BLaER1 (cell line): ENCODE measurements at regions not wholly inside any gene's neighbourhood (a gene's known extent, or its start where the extent isn't known, plus 50 kb on each side); places are given as distances from the start of the nearest gene placed in this dataset.

Experiments
- H3K27ac ChIP-seq: shearing (Covaris generic); formaldehyde crosslinking; 2 replicates; pipeline ENCODE4 v1.8.1; 2022
- H3K27me3 ChIP-seq: shearing (Covaris generic); formaldehyde crosslinking; 2 replicates; pipeline ENCODE4 v1.8.1; 2022
- H3K36me3 ChIP-seq: shearing (Covaris generic); formaldehyde crosslinking; 2 replicates; pipeline ENCODE4 v1.8.1; 2022
- H3K4me1 ChIP-seq: shearing (Covaris generic); formaldehyde crosslinking; 2 replicates; pipeline ENCODE4 v1.8.1; 2022
- H3K4me2 ChIP-seq: shearing (Covaris generic); formaldehyde crosslinking; 2 replicates; pipeline ENCODE4 v1.8.1; 2022
- H3K4me3 ChIP-seq: shearing (Covaris generic); formaldehyde crosslinking; 2 replicates; pipeline ENCODE4 v1.8.1; 2022
- H3K9ac ChIP-seq: shearing (Covaris generic); formaldehyde crosslinking; 2 replicates; pipeline ENCODE4 v1.8.1; 2022
- H3K9me3 ChIP-seq: shearing (Covaris generic); formaldehyde crosslinking; 2 replicates; pipeline ENCODE4 v1.8.1; 2022
- H4K20me1 ChIP-seq: shearing (Covaris generic); formaldehyde crosslinking; 2 replicates; pipeline ENCODE4 v1.8.1; 2022
- Cebpa-rat ChIP-seq: shearing (Covaris generic); IDR thresholded peaks from 2 replicates; pipeline ENCODE4 v1.8.1; 2022

DNA sequence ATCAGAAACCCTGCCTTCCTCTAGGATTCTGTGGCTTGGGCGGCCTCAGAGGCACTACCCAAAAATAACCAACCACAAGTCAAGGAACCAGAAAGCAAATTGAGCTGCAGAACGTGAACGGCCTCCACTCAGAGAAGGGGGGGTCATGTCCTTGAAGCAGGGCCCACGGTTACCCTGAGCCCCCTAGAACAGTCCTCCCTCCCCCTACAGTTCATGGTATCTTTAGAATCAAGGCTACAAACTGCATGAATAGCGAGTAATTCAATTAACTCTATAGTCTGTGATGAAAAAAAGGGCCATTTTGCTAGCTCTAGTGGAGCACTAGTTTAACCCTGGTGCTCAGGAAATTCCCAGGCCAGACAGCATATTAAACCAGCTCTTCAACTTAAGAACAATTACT, 79.0 kb upstream of the ZNF507 start:
- Histone ChIP-seq H4K20me1 (no peaks in the 10 kb centered on the region), H3K36me3 (no peaks in the 10 kb centered on the region), H3K4me2 (peak overlapping the region; percentile 50), H3K9ac (no peak overlapping the region), H3K27me3 (no peaks in the 10 kb centered on the region), H3K4me3 (no peak overlapping the region), H3K9me3 (0 out of 2 replicates have a peak, but pooled peaks cover 6% of the 10 kb centered on the region), H3K4me1 (peaks cover 25% of the 10 kb centered on the region), H3K27ac (no peak overlapping the region)
- TF ChIP-seq Cebpa-rat = no peak

DNA sequence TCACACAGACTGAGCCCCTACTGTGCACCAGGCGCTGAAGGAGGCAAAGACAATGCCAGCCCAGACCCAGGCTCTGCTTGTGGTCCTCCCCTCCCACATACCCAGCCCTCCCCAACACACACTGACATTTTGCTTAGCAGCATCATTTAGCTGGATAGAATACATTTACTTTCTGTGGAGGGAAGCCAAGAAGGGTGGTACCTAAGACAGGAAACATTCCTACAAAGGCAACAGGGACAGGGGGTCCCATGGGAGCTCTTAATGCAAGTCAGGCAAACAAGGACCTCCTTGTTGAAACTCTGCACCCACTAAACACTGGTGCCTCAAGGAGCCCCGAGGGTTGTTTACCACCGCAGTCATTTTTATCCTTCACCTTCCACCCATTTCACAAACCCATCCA, 77.0 kb upstream of the ZNF507 start:
- Histone ChIP-seq H3K36me3 (no peaks in the 10 kb centered on the region), H3K27me3 (no peaks in the 10 kb centered on the region), H3K9ac (no peak overlapping the region), H3K4me1 (peaks cover 25% of the 10 kb centered on the region), H3K4me2 (no peak overlapping the region), H3K9me3 (peaks cover 9% of the 10 kb centered on the region; the same call in 1 of the 2 replicates), H3K4me3 (no peak overlapping the region), H3K27ac (no peak overlapping the region), H4K20me1 (no peaks in the 10 kb centered on the region)
- TF ChIP-seq Cebpa-rat = no peak

DNA sequence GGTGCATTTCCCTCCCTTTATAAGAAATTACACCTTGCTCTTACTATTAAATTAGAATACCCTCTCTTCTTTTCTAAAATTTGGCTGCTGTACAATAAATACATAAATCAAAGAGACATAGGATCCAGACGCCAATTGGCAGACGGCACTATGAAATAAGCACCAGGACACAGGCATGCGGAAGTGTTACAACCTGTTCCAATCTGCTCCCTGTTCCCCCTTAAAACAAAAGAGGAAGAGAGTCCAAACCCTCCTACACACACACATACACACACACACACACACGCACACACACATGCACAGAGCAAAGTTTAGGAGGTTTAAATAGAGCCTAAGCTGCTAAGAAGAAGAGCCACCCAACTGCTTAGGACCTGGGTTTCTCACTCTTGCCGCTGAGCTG, 75.6 kb upstream of the ZNF507 start:
- H3K36me3 ChIP-seq = no peaks in the 10 kb centered on the region
- no peak overlapping the region for H3K27ac ChIP-seq
- H3K4me1 ChIP-seq = peaks cover 25% of the 10 kb centered on the region
- H3K9ac ChIP-seq = no peak overlapping the region
- H3K9me3 ChIP-seq = peaks cover 22% of the 10 kb centered on the region
- H3K4me3 ChIP-seq = no peak overlapping the region
- H3K27me3 ChIP-seq = no peaks in the 10 kb centered on the region
- TF ChIP-seq Cebpa-rat = no peak
- no peaks in the 10 kb centered on the region for H4K20me1 ChIP-seq
- H3K4me2 ChIP-seq = no peak overlapping the region

DNA sequence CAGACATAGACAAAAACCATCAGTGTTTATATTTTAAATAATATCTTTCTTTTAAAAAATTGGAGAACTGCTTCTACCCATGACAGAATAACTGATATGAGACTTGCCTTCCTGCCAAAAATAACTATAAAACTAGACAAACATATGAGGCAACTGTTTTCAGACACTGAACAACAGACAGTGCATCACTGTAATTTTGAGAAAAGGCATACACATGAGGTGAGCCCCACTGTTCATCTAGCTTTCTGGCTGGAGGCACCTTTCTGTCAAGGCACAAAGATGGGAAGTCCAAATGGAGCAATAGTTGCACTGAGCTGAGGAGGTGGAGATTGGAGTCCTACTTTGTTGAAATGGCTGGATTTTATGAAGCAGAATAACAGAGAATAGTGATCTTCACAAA, 71.9 kb upstream of the ZNF507 start:
- H4K20me1 ChIP-seq = no peaks in the 10 kb centered on the region
- H3K27ac ChIP-seq = no peak overlapping the region
- peaks cover 22% of the 10 kb centered on the region for H3K9me3 ChIP-seq
- no peaks in the 10 kb centered on the region for H3K27me3 ChIP-seq
- H3K4me3 ChIP-seq = no peak overlapping the region
- no peak overlapping the region for H3K4me2 ChIP-seq
- no peak overlapping the region for H3K9ac ChIP-seq
- 0 out of 2 replicates have a peak, but pooled peaks cover 2% of the 10 kb centered on the region for H3K4me1 ChIP-seq
- no peak for TF ChIP-seq Cebpa-rat
- H3K36me3 ChIP-seq = no peaks in the 10 kb centered on the region

DNA sequence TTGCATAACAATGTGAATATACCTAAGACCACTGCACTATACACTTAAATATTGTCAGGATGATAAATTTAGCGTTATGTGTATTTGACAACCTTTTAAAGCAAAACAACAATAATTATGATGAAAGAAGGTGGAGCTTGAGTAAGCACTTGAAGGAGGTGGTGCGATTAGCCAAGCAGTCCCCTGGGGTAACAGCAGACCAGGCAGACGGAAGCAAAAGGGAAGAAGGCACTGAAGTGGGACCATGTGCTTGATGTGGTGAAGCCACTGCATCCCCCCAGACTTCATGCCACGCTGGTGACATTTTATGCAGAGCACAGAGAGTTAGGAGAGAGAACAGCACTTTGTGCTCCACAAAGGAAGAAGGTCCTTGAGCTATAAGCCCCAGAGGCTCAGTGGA, 58.3 kb upstream of the ZNF507 start:
- Histone ChIP-seq H3K36me3 (no peaks in the 10 kb centered on the region), H3K4me1 (peaks cover 45% of the 10 kb centered on the region), H3K4me2 (peak overlapping the region; percentile 89), H4K20me1 (peaks cover 11% of the 10 kb centered on the region; the same call in 1 of the 2 replicates), H3K27me3 (no peaks in the 10 kb centered on the region), H3K9ac (peak overlapping the region; percentile 47; the same call in 1 of the 2 replicates), H3K4me3 (peak overlapping the region; percentile 44; the same call in 1 of the 2 replicates), H3K9me3 (no peaks in the 10 kb centered on the region), H3K27ac (peak overlapping the region; percentile 73)
- TF ChIP-seq Cebpa-rat = peak; percentile 88

DNA sequence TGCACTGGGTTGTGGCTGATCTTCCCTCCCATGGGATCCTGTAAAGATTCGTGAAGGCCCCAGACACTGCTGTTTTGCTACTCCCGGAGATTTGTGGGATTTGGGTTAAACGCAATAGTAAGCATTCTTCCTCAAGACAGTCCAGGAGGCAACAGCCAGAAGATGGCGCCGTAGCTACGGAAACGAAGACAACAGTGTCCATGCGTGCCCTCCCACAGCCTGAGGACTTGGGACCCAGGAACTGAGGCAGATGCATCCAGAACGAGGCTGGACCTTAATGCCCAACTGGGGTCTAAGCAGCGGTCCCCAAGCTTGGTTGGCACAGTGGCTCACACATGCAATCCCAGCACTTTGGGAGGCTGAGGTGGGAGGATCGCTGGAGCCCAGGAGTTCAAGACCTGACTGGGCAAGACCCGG, 57.6 kb upstream of the ZNF507 start:
- Histone ChIP-seq H3K36me3 (no peaks in the 10 kb centered on the region), H3K9me3 (no peaks in the 10 kb centered on the region), H3K27ac (peak overlapping the region; percentile 73), H3K4me2 (peak overlapping the region; percentile 89), H3K9ac (peak overlapping the region; percentile 47), H4K20me1 (peaks cover 11% of the 10 kb centered on the region; the same call in 1 of the 2 replicates), H3K27me3 (no peaks in the 10 kb centered on the region), H3K4me3 (peak overlapping the region; percentile 47), H3K4me1 (peaks cover 45% of the 10 kb centered on the region)
- TF ChIP-seq Cebpa-rat = no peak

DNA sequence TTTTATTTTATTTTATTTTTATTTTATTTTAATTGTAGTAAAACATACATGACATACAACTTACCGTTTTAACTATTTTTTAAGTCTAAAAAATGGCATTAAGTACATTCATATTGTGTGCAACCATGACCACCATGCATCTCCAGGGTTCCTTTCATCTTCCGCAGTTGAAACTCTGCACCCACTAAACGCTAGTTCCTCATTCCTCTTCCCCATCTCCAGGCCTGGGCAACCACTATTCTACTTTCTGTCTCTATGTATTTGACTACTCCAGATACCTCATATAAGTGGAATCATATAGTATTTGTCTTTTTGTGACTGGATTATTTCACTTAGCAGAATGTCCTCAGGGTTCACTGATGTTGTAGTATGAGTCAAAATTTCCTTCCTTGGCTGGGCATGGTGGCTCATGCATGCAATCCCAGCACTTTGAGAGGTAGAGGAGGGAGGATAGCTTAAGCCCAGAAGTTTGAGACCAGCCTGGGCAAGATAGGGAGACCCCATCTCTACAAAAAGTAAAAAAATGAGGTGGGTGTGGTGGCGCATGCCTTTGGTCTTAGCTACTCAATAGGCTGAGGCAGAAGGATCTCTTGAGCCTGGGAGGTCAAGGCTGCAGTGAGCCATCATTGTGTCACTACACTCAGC, 55.7 kb upstream of the ZNF507 start:
- Histone ChIP-seq H3K4me1 (peaks cover 45% of the 10 kb centered on the region), H3K27me3 (no peaks in the 10 kb centered on the region), H3K4me3 (no peak overlapping the region), H3K9me3 (no peaks in the 10 kb centered on the region), H3K36me3 (no peaks in the 10 kb centered on the region), H4K20me1 (peaks cover 11% of the 10 kb centered on the region; the same call in 1 of the 2 replicates), H3K4me2 (peak overlapping the region; percentile 22), H3K9ac (no peak overlapping the region), H3K27ac (no peak overlapping the region)
- no peak for TF ChIP-seq Cebpa-rat

DNA sequence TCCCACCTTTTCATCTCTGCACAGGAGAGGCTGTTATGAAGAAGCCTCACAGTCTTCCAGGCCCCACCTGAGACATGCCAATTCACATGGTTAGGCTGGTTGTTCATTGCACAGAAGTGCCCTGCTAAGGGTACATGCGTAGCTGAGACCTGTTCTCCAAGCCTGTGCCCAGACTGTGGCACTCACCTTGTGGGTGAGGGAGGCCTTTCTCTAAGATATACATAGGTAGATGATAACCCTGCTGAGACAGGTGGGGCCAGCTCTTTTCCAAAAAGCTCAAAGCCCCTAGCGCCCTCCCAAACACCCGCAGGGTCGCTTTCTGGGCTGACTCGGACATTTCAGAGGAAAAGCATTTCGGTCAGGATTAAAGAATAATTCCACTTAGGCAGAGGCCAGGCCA, 53.5 kb upstream of the ZNF507 start:
- TF ChIP-seq Cebpa-rat = no peak
- peaks cover 30% of the 10 kb centered on the region for H3K4me1 ChIP-seq
- H3K36me3 ChIP-seq = no peaks in the 10 kb centered on the region
- no peak overlapping the region for H3K4me2 ChIP-seq
- H4K20me1 ChIP-seq = peaks cover 1% of the 10 kb centered on the region; the same call in 1 of the 2 replicates
- no peak overlapping the region for H3K27ac ChIP-seq
- no peak overlapping the region for H3K9ac ChIP-seq
- no peaks in the 10 kb centered on the region for H3K9me3 ChIP-seq
- no peaks in the 10 kb centered on the region for H3K27me3 ChIP-seq
- no peak overlapping the region for H3K4me3 ChIP-seq

DNA sequence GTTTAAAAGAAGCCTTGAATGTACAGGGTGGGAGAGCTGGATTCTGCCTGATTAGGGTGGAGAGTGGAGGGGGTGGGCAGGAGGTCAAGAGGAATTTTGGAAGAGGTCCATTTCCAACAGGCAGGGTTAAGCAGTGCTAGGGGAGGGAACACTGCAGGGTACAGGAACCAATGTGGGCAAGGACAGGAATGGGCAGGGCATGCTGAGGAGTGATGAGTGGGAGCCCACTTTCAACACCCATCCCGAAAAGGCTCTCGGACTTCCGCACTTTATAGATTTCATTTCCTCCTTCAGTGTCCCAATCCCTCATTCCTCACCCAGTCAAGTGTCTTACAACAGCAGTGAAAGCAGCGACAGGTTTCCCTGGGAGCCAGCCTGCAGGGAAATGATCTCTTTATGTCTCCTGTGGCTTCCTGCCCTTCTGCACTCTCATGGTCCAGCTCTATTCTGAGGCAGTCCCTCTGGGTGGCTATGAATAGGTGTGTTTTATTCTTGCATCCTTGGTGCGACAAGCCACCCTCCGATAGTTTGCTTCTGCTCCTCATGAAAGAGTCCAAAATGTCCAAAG, 50.5 kb upstream of the ZNF507 start:
- no peak for TF ChIP-seq Cebpa-rat
- no peaks in the 10 kb centered on the region for H4K20me1 ChIP-seq

More for the DNA sequence above, 50.5 kb upstream of the ZNF507 start:
- Histone ChIP-seq H3K4me1 (peaks cover 2% of the 10 kb centered on the region), H3K4me2 (no peak overlapping the region), H3K4me3 (no peak overlapping the region), H3K9ac (no peak overlapping the region), H3K27ac (no peak overlapping the region), H3K36me3 (no peaks in the 10 kb centered on the region), H3K27me3 (no peaks in the 10 kb centered on the region), H3K9me3 (no peaks in the 10 kb centered on the region; the same call in 1 of the 2 replicates)
